Esophagus muscularis mucosa (tissue), 4 donors: ENCODE measurements at regions not wholly inside any gene's neighbourhood (a gene's known extent, or its start where the extent isn't known, plus 50 kb on each side); places are given as distances from the start of the nearest gene placed in this dataset.
"Not testable (repeated sequence)": the region's sequence is repeated elsewhere in the genome, so short reads cannot be mapped to it uniquely, and the experiment has no call there.

ENCODE experiments used
- DNase-seq: peaks from one replicate; pipeline ENCODE4 v3.0.0-alpha.2; 2017; ENCODE audit errors: extremely low spot score
- H3K27ac ChIP-seq, 4 donors: fragments of 200-600 bp; sonication (generic); replicated peaks in 1 of 4; 1 replicate in 3 of 4; 2 replicates in 1 of 4; pipeline ENCODE4 v1.5.1; 2016 to 2019; ENCODE audit warnings: mild to moderate bottlenecking in 1 of 4
- H3K27me3 ChIP-seq, 4 donors: fragments of 200-600 bp; sonication (generic); one replicate each; pipeline versions ENCODE4 v1.5.1 to v1.6.0; 2016 to 2019
- H3K36me3 ChIP-seq, 4 donors: fragments of 200-600 bp; sonication (generic); one replicate each; pipeline ENCODE4 v1.5.1; 2016 to 2019
- H3K4me1 ChIP-seq, 4 donors: fragments of 200-600 bp; sonication (generic); one replicate each; pipeline ENCODE4 v1.5.1; 2016 to 2019
- H3K4me3 ChIP-seq, 4 donors: fragments of 200-600 bp; sonication (generic); 1 replicate in 2 of 4; 2 replicates in 2 of 4; pipeline ENCODE4 v1.5.1; 2016 to 2019; ENCODE audit warnings: mild to moderate bottlenecking in 4 of 4, moderate library complexity in 1 of 4
- H3K9me3 ChIP-seq, 4 donors: fragments of 200-600 bp; sonication (generic); 1 replicate in 3 of 4; 2 replicates in 1 of 4; pipeline ENCODE4 v1.5.1; 2016 to 2019
- CTCF ChIP-seq, 3 experiments: fragments of 200-600 bp in 2 of 3; fragments of 450-650 bp in 1 of 3; sonication (generic) in 2 of 3; IDR thresholded peaks; one replicate each; pipeline ENCODE4 v1.5.1; 2017 to 2019; ENCODE audit warnings: antibody characterized with exemption in 3 of 3, mild to moderate bottlenecking in 2 of 3, moderate library complexity in 1 of 3
- EP300 ChIP-seq: sonication (generic); formaldehyde crosslinking; IDR thresholded peaks from one replicate; pipeline ENCODE4 v1.6.1; 2017; ENCODE audit warnings: antibody characterized with exemption
- POLR2A ChIP-seq: fragments of 450-650 bp; IDR thresholded peaks from one replicate; pipeline ENCODE4 v1.6.1; 2017; ENCODE audit warnings: antibody characterized with exemption, moderate library complexity, mild to moderate bottlenecking, low read depth
- POLR2AphosphoS5 ChIP-seq, 2 donors: sonication (generic); formaldehyde crosslinking; IDR thresholded peaks; one replicate each; pipeline ENCODE4 v1.6.1; 2017; ENCODE audit warnings: antibody characterized with exemption in 2 of 2
- WGBS: methylation state at CpG from one replicate; pipeline ENCODE4 v1.1.5; 2018; 5-methylcytosine and 5-hydroxymethylcytosine counted together
- intact Hi-C: fragments of 100-400 bp; cut with DNase I; formaldehyde crosslinking; loops from one replicate; pipeline ENCODE4 v1.15.1; 2023

GRCh38 chr16:75864243-75864642 is 138.0 kb upstream of the CPHXL start:
- TF ChIP-seq POLR2AphosphoS5 (IDR thresholded peaks at IDR 0.05) = no peak
- TF ChIP-seq EP300 = no peak
- no peak for TF ChIP-seq CTCF (IDR thresholded peaks at IDR 0.05)
- H3K4me3 ChIP-seq = no peak overlapping the region
- no peak for DNase-seq
- intact Hi-C loops = no loop called here
- H3K9me3 ChIP-seq = no peaks in the 10 kb centered on the region
- H3K36me3 ChIP-seq = no peaks in the 10 kb centered on the region
- WGBS = 95% methylated on average over 1 of the region's 1 CpG
- no peaks in the 10 kb centered on the region for H3K27me3 ChIP-seq
- H3K4me1 ChIP-seq = peaks cover 0 to 9% (median 3%) of the 10 kb centered on the region in 4 donors
- no peak overlapping the region for H3K27ac ChIP-seq

- H3K4me1 ChIP-seq = peaks cover 0 to 2% (median under 1%) of the 10 kb centered on the region in 4 donors
- no peak overlapping the region for H3K27ac ChIP-seq
- no peak overlapping the region for H3K4me3 ChIP-seq
- no peaks in the 10 kb centered on the region for H3K9me3 ChIP-seq
- intact Hi-C loops = no loop called here
- H3K27me3 ChIP-seq = no peaks in the 10 kb centered on the region
- H3K36me3 ChIP-seq = no peaks in the 10 kb centered on the region
- no peak for DNase-seq
- WGBS = 58% methylated on average over 3 of the region's 3 CpGs
- TF ChIP-seq EP300 (no peak), CTCF (IDR thresholded peaks at IDR 0.05) (no peak), POLR2A (no peak), POLR2AphosphoS5 (IDR thresholded peaks at IDR 0.05) (no peak)
Observed at GRCh38 chr16:75865736-75866135, 139.4 kb upstream of the CPHXL start.

GRCh38 chr16:75868636-75869632 is 142.6 kb upstream of the CPHXL start:
- Histone ChIP-seq H3K4me1 (no peaks in the 10 kb centered on the region), H3K9me3 (no peaks in the 10 kb centered on the region), H3K27me3 (no peaks in the 10 kb centered on the region), H3K27ac (no peak overlapping the region), H3K36me3 (no peaks in the 10 kb centered on the region), H3K4me3 (no peak overlapping the region)
- DNase-seq = no peak
- intact Hi-C loops = no loop called here
- 80% methylated on average over 9 of the region's 9 CpGs for WGBS
- TF ChIP-seq POLR2AphosphoS5 (IDR thresholded peaks at IDR 0.05) = no peak
- no peak for TF ChIP-seq EP300
- no peak for TF ChIP-seq CTCF (IDR thresholded peaks at IDR 0.05)
- TF ChIP-seq POLR2A = no peak

- H3K4me1 ChIP-seq, H3K36me3 ChIP-seq, DNase-seq, H3K27me3 ChIP-seq, H3K4me3 ChIP-seq, H3K9me3 ChIP-seq, H3K27ac ChIP-seq, intact Hi-C loops: not testable (repeated sequence)
- 89% methylated on average over 3 of the region's 3 CpGs for WGBS
Observed at GRCh38 chr16:75881280-75881679, 155.0 kb upstream of the CPHXL start.

GRCh38 chr16:75899163-75899562 is 172.9 kb upstream of the CPHXL start:
- intact Hi-C loops = no loop called here
- no peaks in the 10 kb centered on the region for H3K4me1 ChIP-seq
- no peak overlapping the region for H3K27ac ChIP-seq
- TF ChIP-seq POLR2AphosphoS5 (IDR thresholded peaks at IDR 0.05) (no peak), POLR2A (no peak), EP300 (no peak)
- H3K36me3 ChIP-seq = no peaks in the 10 kb centered on the region
- no peaks in the 10 kb centered on the region for H3K27me3 ChIP-seq
- no peak for DNase-seq
- H3K4me3 ChIP-seq = no peak overlapping the region
- WGBS = 37% methylated on average over 3 of the region's 3 CpGs
- no peaks in the 10 kb centered on the region for H3K9me3 ChIP-seq
